Liver (tissue), 8 donors: ENCODE measurements at regions not wholly inside any gene's neighbourhood (a gene's known extent, or its start where the extent isn't known, plus 50 kb on each side); places are given as distances from the start of the nearest gene placed in this dataset.

Experiments used
- DNase-seq: peaks from one replicate; pipeline ENCODE4 v3.0.0-alpha.2; 2017; ENCODE audit warnings: low spot score
- H3K27ac ChIP-seq, 2 donors: one replicate each; pipeline ENCODE4 v1.7.0; 2013; ENCODE audit warnings: inconsistent platforms in 2 of 2, low read length in 2 of 2, control low read depth in 1 of 2, low read depth in 1 of 2, mild to moderate bottlenecking in 1 of 2
- H3K27me3 ChIP-seq, 4 donors: one replicate each; pipeline versions ENCODE4 v1.6.1 to v1.7.0; 2013; ENCODE audit warnings: low read length in 3 of 4, inconsistent platforms in 1 of 4, mild to moderate bottlenecking in 1 of 4, moderate library complexity in 1 of 4; ENCODE audit not compliant: control insufficient read depth in 4 of 4, insufficient read depth in 4 of 4
- H3K36me3 ChIP-seq, 4 donors: one replicate each; pipeline versions ENCODE4 v1.6.1 to v1.7.0; 2013; ENCODE audit warnings: low read length in 3 of 4, mild to moderate bottlenecking in 3 of 4, low read depth in 1 of 4, moderate library complexity in 1 of 4; ENCODE audit not compliant: control insufficient read depth in 4 of 4, insufficient read depth in 3 of 4
- H3K4me1 ChIP-seq, 4 donors: one replicate each; pipeline versions ENCODE4 v1.6.1 to v1.7.0; 2013; ENCODE audit warnings: low read length in 3 of 4, mild to moderate bottlenecking in 3 of 4, moderate library complexity in 1 of 4; ENCODE audit not compliant: control insufficient read depth in 4 of 4, insufficient read depth in 4 of 4
- H3K4me3 ChIP-seq, 3 donors: one replicate each; pipeline versions ENCODE4 v1.6.1 to v1.7.0; 2013; ENCODE audit warnings: low read length in 3 of 3, control low read depth in 1 of 3, low read depth in 1 of 3, mild to moderate bottlenecking in 1 of 3
- H3K9ac ChIP-seq, 2 donors: one replicate each; pipeline ENCODE4 v1.7.0; 2013; ENCODE audit warnings: low read length in 2 of 2, mild to moderate bottlenecking in 2 of 2, moderate library complexity in 2 of 2, control low read depth in 1 of 2, low read depth in 1 of 2
- H3K9me3 ChIP-seq, 4 donors: one replicate each; pipeline versions ENCODE4 v1.6.1 to v1.7.0; 2013; ENCODE audit warnings: low read length in 3 of 4; ENCODE audit not compliant: control insufficient read depth in 4 of 4
- ATF3 ChIP-seq: IDR thresholded peaks from 2 replicates; pipeline ENCODE4 v1.6.1; 2016; ENCODE audit warnings: antibody characterized with exemption
- CTCF ChIP-seq: fragments of 150-350 bp; IDR thresholded peaks from 2 replicates; pipeline ENCODE4 v1.5.1; 2017; ENCODE audit warnings: improper control_type of control experiment, low read depth, low read length; ENCODE audit not compliant: missing input control
- EGR1 ChIP-seq, 2 donors: IDR thresholded peaks; 2 replicates each; pipeline ENCODE4 v1.6.1; 2016 to 2018; ENCODE audit warnings: antibody characterized with exemption in 2 of 2, low read depth in 2 of 2
- FOXA1 ChIP-seq: IDR thresholded peaks from 2 replicates; pipeline ENCODE4 v1.6.1; 2016; ENCODE audit warnings: antibody characterized with exemption
- FOXA2 ChIP-seq: IDR thresholded peaks from 2 replicates; pipeline ENCODE4 v1.6.1; 2016; ENCODE audit warnings: antibody characterized with exemption
- GABPA ChIP-seq, 2 donors: IDR thresholded peaks in 1 of 2; conservative IDR thresholded peaks in 1 of 2; 2 replicates each; pipeline ENCODE4 v1.6.1; 2016; ENCODE audit warnings: antibody characterized with exemption in 2 of 2, mild to moderate bottlenecking in 1 of 2, moderate library complexity in 1 of 2
- HNF4A ChIP-seq, 2 donors: conservative IDR thresholded peaks; 2 replicates each; pipeline ENCODE4 v1.6.1; 2016; ENCODE audit warnings: antibody characterized with exemption in 2 of 2, mild to moderate bottlenecking in 2 of 2
- HNF4G ChIP-seq: IDR thresholded peaks from 2 replicates; pipeline ENCODE4 v1.6.1; 2016; ENCODE audit warnings: antibody characterized with exemption
- JUND ChIP-seq, 2 donors: IDR thresholded peaks; 2 replicates each; pipeline ENCODE4 v1.6.1; 2016; ENCODE audit warnings: antibody characterized with exemption in 2 of 2
- MAX ChIP-seq: IDR thresholded peaks from 2 replicates; pipeline ENCODE4 v1.6.1; 2016; ENCODE audit warnings: antibody characterized with exemption
- NR2F2 ChIP-seq: IDR thresholded peaks from 2 replicates; pipeline ENCODE4 v1.6.1; 2016; ENCODE audit warnings: antibody characterized with exemption
- RAD21 ChIP-seq, 2 donors: IDR thresholded peaks; 2 replicates each; pipeline ENCODE4 v1.6.1; 2016; ENCODE audit warnings: antibody characterized with exemption in 2 of 2, mild to moderate bottlenecking in 2 of 2
- REST ChIP-seq: IDR thresholded peaks from 2 replicates; pipeline ENCODE4 v1.6.1; 2016; ENCODE audit warnings: antibody characterized with exemption, mild to moderate bottlenecking
- RXRA ChIP-seq, 2 donors: IDR thresholded peaks; 2 replicates each; pipeline ENCODE4 v1.6.1; 2017 to 2018; ENCODE audit warnings: antibody characterized with exemption in 2 of 2, mild to moderate bottlenecking in 1 of 2
- SP1 ChIP-seq: IDR thresholded peaks from 2 replicates; pipeline ENCODE4 v1.6.1; 2018; ENCODE audit warnings: antibody characterized with exemption, mild to moderate bottlenecking
- TAF1 ChIP-seq: conservative IDR thresholded peaks from 2 replicates; pipeline ENCODE4 v1.6.1; 2016; ENCODE audit warnings: antibody characterized with exemption, mild to moderate bottlenecking
- YY1 ChIP-seq: IDR thresholded peaks from 2 replicates; pipeline ENCODE4 v1.6.1; 2016; ENCODE audit warnings: antibody characterized with exemption, mild to moderate bottlenecking
- ZBTB33 ChIP-seq: IDR thresholded peaks from 2 replicates; pipeline ENCODE4 v1.6.1; 2016; ENCODE audit warnings: antibody characterized with exemption
- WGBS: extraction: QIAGEN DNeasy Blood & Tissue Kit; methylation state at CpG from one replicate; pipeline ENCODE4 v1.1.7; 2013; 5-methylcytosine and 5-hydroxymethylcytosine counted together
- donor health status: healthy.
- donor health status: healthy.
- donor health status: healthy.
- donor health status: healthy.
- donor health status: healthy.

GRCh38 chr13:22120646-22121045, 449.8 kb downstream of the FGF9 start:
- TF ChIP-seq ZBTB33 (no peak), RAD21 (IDR thresholded peaks at IDR 0.05) (no peak), HNF4A (conservative IDR thresholded peaks at IDR 0.05) (no peak), SP1 (no peak), JUND (IDR thresholded peaks at IDR 0.05) (no peak), YY1 (no peak), HNF4G (no peak)
- H3K4me1 ChIP-seq: no peaks in the 10 kb centered on the region
- H3K9me3 ChIP-seq: no peaks in the 10 kb centered on the region
- H3K36me3 ChIP-seq: no peaks in the 10 kb centered on the region
- no peak overlapping the region for H3K4me3 ChIP-seq
- DNase-seq: no peak
- H3K27ac ChIP-seq: no peak overlapping the region
- WGBS: 79% methylated on average over 7 of the region's 7 CpGs
- peaks cover 0 to 4% (median 0%) of the 10 kb centered on the region in 4 donors for H3K27me3 ChIP-seq
- H3K9ac ChIP-seq: no peak overlapping the region

- H3K27me3 ChIP-seq: peaks cover 0 to 4% (median 0%) of the 10 kb centered on the region in 4 donors
- H3K9me3 ChIP-seq: no peaks in the 10 kb centered on the region
- no peak overlapping the region for H3K9ac ChIP-seq
- no peaks in the 10 kb centered on the region for H3K36me3 ChIP-seq
- no peak for DNase-seq
- H3K27ac ChIP-seq: no peak overlapping the region
- TF ChIP-seq FOXA1 (no peak), EGR1 (IDR thresholded peaks at IDR 0.05; ENCODE audit: low read depth in 2 of 2) (no peak), FOXA2 (no peak), GABPA (IDR thresholded peaks at IDR 0.05 in 1 of 2, conservative IDR thresholded peaks at IDR 0.05 in 1 of 2) (no peak), MAX (no peak), SP1 (no peak), REST (no peak), TAF1 (no peak), NR2F2 (no peak), RAD21 (IDR thresholded peaks at IDR 0.05) (no peak), ZBTB33 (no peak), RXRA (IDR thresholded peaks at IDR 0.05) (no peak), HNF4A (conservative IDR thresholded peaks at IDR 0.05) (no peak), YY1 (no peak), CTCF (no peak), JUND (IDR thresholded peaks at IDR 0.05) (no peak), HNF4G (no peak), ATF3 (no peak)
- no peak overlapping the region for H3K4me3 ChIP-seq
- WGBS: 73% methylated on average over 10 of the region's 10 CpGs
- H3K4me1 ChIP-seq: no peaks in the 10 kb centered on the region
Observed at GRCh38 chr13:22121146-22121739, 450.4 kb downstream of the FGF9 start.
